Large intestine (tissue), 3 donors: ENCODE measurements at regions not wholly inside any gene's neighbourhood (a gene's known extent, or its start where the extent isn't known, plus 50 kb on each side); places are given as distances from the start of the nearest gene placed in this dataset.
"Not testable (repeated sequence)": the region's sequence is repeated elsewhere in the genome, so short reads cannot be mapped to it uniquely, and the experiment has no call there.

Experiments used
- DNase-seq, 2 donors: peaks; one replicate each; pipeline versions ENCODE4 v3.0.0 to v3.0.0-alpha.2; 2013
- H3K27ac ChIP-seq: one replicate; pipeline ENCODE4 v1.5.1; 2013; ENCODE audit warnings: low read length
- H3K27me3 ChIP-seq: 2 replicates; pipeline ENCODE4 v1.6.1; 2013; ENCODE audit warnings: low read length; ENCODE audit not compliant: control insufficient read depth, insufficient read depth
- H3K36me3 ChIP-seq: 2 replicates; pipeline ENCODE4 v1.6.1; 2013; ENCODE audit warnings: low read length; ENCODE audit not compliant: control insufficient read depth, insufficient read depth
- H3K4me1 ChIP-seq: one replicate; pipeline ENCODE4 v1.6.1; 2013; ENCODE audit warnings: low read length; ENCODE audit not compliant: control insufficient read depth, insufficient read depth
- H3K4me3 ChIP-seq: one replicate; pipeline ENCODE4 v1.5.1; 2013; ENCODE audit warnings: low read length
- H3K9me3 ChIP-seq: one replicate; pipeline ENCODE4 v1.6.1; 2013; ENCODE audit warnings: mild to moderate bottlenecking, low read depth, low read length, moderate library complexity; ENCODE audit not compliant: control insufficient read depth
- WGBS: methylation state at CpG from one replicate; pipeline ENCODE4 v1.1.5; 2013; ENCODE audit warnings: low lambda C conversion rate; ENCODE audit not compliant: insufficient coverage; 5-methylcytosine and 5-hydroxymethylcytosine counted together

DNA sequence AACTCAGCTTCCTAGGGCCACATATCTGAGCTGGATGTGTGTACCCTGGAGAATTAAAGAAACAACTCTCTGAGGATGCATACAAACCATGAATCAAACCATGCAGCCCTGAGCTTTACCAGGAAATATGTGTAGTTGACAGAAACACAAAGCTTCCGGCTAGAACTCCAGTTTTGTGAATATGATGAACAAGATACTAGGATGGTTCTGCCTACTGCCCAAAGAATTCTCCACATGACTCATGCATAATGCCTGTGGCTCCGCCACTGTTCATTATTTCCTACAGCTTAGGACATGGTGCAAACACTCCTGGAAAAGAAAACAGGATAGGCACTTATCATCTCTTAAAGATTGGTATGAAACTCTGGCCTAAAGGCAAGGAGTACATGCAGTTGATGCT lies 343.4 kb downstream of the DNAH5 start:
- Histone ChIP-seq H3K9me3 (no peaks in the 10 kb centered on the region), H3K27me3 (no peaks in the 10 kb centered on the region), H3K4me1 (no peaks in the 10 kb centered on the region), H3K36me3 (no peaks in the 10 kb centered on the region), H3K4me3 (no peak overlapping the region), H3K27ac (no peak overlapping the region)
- WGBS: no CpG with 5 or more reads among the region's 2 CpGs
- DNase-seq: no peak

DNA sequence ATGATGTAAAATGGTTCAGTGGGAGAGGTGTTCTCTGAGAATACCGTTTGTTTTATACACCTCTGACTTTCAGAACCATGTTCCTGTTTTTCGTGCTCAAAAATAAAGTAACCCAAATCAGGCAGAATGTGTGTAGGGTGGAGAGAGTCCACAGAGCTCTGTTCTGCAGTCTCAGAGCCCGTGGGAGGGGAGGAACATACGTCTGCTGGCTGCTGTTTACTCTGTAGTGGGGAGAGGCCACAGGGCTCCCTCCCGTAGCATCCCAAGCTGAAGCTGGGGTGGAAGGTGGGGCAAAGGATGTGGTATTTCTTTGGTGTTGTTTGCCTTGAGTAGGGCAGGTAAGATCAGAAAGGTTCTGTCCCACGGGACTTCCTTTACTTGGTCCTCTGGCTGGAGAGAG lies 348.5 kb downstream of the DNAH5 start:
- H3K27ac ChIP-seq: no peak overlapping the region
- DNase-seq: no peak
- H3K36me3 ChIP-seq: no peaks in the 10 kb centered on the region
- no peak overlapping the region for H3K4me3 ChIP-seq
- H3K9me3 ChIP-seq: no peaks in the 10 kb centered on the region
- no peaks in the 10 kb centered on the region for H3K4me1 ChIP-seq
- 60% methylated on average over 1 of the region's 6 CpGs for WGBS
- no peaks in the 10 kb centered on the region for H3K27me3 ChIP-seq

DNA sequence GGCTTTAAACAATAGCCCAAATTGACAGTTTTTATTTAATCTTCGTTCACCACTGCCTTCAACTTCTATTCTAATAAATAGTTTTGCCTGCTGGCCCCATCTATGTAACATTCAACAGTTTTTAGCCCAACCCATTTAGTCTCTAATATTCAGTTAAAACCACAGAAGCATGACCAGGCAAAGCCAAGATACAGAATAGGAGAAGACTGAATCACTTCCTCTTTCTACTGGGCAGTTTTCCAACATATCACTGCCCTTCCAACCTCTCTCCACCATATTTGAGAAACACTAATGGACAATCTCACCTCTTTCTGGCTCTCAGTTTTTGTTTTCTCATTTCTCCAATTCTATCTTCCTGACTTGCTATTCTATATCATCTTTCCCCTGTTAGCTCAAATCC lies 352.9 kb downstream of the DNAH5 start:
- no peaks in the 10 kb centered on the region for H3K36me3 ChIP-seq
- no peak overlapping the region for H3K27ac ChIP-seq
- H3K4me1 ChIP-seq: no peaks in the 10 kb centered on the region
- H3K4me3 ChIP-seq: no peak overlapping the region
- H3K27me3 ChIP-seq: no peaks in the 10 kb centered on the region
- no peaks in the 10 kb centered on the region for H3K9me3 ChIP-seq
- no peak for DNase-seq
- WGBS: 100% methylated on average over 1 of the region's 1 CpG

DNA sequence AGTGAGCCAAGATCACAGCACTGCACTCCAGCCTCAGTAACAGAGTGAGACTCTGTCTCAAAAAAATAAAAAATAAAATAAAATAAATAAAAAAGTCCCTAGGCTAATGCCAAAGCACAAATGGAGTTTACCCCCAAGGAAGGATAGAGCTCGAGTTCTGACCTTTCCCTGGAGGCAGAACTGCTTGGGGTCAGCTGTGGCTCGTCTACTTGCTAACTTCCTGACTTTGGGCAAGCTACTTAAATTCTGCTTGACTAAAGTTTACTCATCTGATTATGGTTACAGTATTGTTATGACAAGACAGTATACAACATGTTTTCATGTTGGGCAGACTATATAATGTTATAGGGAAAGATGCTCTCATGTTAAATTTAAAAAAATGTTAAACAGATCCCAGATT lies 359.2 kb downstream of the DNAH5 start:
- no peak for DNase-seq
- Histone ChIP-seq H3K4me3 (no peak overlapping the region), H3K9me3 (no peaks in the 10 kb centered on the region), H3K27me3 (no peaks in the 10 kb centered on the region), H3K4me1 (peaks cover 7% of the 10 kb centered on the region), H3K27ac (no peak overlapping the region), H3K36me3 (no peaks in the 10 kb centered on the region)
- WGBS: no CpG with 5 or more reads among the region's 2 CpGs

- peak overlapping the region; percentile 19 for H3K27ac ChIP-seq
- no peaks in the 10 kb centered on the region for H3K36me3 ChIP-seq
- H3K4me3 ChIP-seq: peak overlapping the region; percentile 6
- 40% methylated on average over 2 of the region's 7 CpGs for WGBS
- DNase-seq: peak in 1 of 2 donors; percentile 10
- peaks cover 10% of the 10 kb centered on the region for H3K4me1 ChIP-seq
- peaks cover 10% of the 10 kb centered on the region for H3K9me3 ChIP-seq
- no peaks in the 10 kb centered on the region for H3K27me3 ChIP-seq
Measured at GRCh38 chr5:13581914-13582313, 362.6 kb downstream of the DNAH5 start.

DNA sequence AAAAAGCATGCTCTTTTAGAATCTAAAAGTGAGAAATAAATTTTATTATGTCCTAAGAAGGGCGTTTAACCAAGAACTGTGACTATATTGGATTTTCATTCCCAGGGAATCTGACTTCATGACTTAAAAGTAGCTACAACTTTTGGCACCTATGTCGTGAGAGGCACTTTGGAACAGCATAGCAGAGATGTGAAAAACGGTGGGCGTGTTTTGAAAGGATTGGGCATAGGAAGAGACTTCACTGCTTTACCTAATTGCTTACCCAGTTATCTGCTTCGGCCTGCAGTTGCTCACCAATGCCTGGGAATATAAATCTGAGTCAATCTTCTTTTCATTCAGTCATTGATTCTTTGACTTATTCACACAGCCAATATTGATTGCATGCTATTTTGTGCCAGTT lies 363.4 kb downstream of the DNAH5 start:
- WGBS: 100% methylated on average over 1 of the region's 5 CpGs
- no peak for DNase-seq
- Histone ChIP-seq H3K36me3 (no peaks in the 10 kb centered on the region), H3K4me1 (peaks cover 10% of the 10 kb centered on the region), H3K9me3 (peaks cover 10% of the 10 kb centered on the region), H3K27me3 (no peaks in the 10 kb centered on the region), H3K4me3 (peak overlapping the region; percentile 40), H3K27ac (no peak overlapping the region)

- Histone ChIP-seq H3K4me3 (peak overlapping the region; percentile 40), H3K27ac (peak overlapping the region; percentile 76), H3K27me3 (no peaks in the 10 kb centered on the region), H3K9me3 (peaks cover 10% of the 10 kb centered on the region), H3K4me1 (peaks cover 10% of the 10 kb centered on the region), H3K36me3 (no peaks in the 10 kb centered on the region)
- WGBS: no CpG with 5 or more reads among the region's 5 CpGs
- peak; percentile 58 to 83 for DNase-seq
Measured at GRCh38 chr5:13580058-13580457, 364.4 kb downstream of the DNAH5 start.

DNA sequence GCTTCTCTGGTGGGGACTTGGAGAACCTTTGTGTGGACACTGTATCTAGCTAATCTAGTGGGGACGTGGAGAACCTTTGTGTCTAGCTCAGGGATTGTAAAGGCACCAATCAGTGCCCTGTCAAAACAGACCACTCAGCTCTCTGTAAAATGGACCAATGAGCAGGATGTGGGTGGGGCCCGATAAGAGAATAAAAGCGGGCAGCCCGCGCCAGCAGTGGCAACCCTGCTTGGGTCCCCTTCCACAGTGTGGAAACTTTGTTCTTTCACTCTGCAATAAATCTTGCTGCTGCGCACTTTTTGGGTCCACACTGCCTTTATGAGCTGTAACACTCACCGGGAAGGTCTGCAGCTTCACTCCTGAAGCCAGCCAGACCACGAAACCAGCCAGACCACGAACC lies 365.4 kb downstream of the DNAH5 start:
- not testable (repeated sequence) for DNase-seq, H3K27ac ChIP-seq, H3K4me3 ChIP-seq, H3K4me1 ChIP-seq, H3K36me3 ChIP-seq, H3K27me3 ChIP-seq, H3K9me3 ChIP-seq
- WGBS: 100% methylated on average over 1 of the region's 9 CpGs

DNA sequence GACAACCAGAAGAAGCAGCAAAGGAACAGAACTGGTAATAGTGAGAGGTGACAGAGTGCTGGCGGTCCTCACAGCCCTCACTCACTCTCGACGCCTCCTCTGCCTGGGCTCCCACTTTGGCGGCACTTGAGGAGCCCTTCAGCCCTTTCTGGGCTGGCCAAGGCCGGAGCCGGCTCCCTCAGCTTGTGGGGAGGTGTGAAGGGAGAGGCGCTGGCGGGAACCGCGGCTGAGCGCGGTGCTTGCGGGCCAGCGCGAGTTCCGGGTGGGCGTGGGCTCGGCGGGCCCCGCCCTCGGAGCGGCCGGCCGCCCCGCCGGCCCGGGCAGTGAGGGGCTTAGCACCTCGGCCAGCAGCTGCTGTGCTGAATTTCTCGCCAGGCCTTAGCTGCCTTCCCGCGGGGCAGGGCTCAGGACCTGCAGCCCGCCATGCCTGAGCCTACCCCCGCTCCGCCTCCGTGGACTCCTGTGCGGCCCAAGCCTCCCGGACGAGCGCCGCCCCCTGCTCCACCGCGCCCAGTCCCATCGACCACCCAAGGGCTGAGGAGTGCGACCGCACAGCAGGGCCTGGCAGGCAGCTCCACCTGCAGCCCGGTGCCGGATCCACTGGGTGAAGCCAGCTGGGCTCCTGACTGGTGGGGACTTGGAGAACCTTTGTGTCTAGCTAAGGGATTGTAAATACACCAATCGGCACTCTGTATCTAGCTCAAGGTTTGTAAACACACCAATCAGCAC lies 366.0 kb downstream of the DNAH5 start:
- no CpG with 5 or more reads among the region's 48 CpGs for WGBS
- not testable (repeated sequence) for H3K4me1 ChIP-seq

DNA sequence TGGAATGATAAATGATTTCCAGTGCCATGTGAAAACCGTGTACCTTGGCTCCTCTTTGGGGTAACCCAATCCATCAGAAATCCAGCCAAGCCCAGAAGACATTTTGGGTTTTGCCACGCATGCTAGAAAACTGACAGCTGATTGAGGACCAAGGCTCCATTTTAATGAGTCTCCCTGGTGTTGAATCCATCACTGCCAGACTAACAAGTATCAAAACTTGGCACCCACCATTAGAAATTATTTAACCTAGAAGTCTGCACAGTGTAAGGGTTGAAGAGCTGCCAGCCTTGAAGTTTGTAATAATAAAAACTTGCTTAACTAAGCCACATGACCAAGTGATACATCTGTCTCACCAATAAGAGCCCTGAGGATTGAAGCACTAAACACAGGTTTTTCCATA lies 369.9 kb downstream of the DNAH5 start:
- H3K9me3 ChIP-seq: peaks cover 10% of the 10 kb centered on the region
- WGBS: no CpG with 5 or more reads among the region's 2 CpGs

More for the DNA sequence above, 366.0 kb downstream of the DNAH5 start:
- not testable (repeated sequence) for H3K27ac ChIP-seq, H3K36me3 ChIP-seq, H3K4me3 ChIP-seq, H3K9me3 ChIP-seq, H3K27me3 ChIP-seq, DNase-seq

DNA sequence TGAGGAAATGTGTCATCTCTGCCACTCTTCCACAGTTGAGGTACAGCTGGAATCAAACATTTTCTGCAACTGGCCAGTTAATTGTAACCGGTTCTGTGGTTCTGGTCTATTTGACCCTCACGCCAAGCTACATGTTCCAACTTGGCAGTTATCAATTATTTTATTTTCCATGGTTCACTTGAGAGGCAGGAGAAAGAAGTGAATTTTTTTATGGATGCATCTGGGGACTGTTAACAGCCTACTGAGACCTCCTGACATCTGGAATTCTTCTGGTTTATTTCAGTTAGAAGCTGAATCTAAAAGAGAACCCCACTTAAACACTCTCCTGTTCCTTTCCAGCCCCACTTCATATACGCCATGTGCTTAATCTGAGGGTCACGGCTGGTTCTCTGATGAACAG lies 372.3 kb downstream of the DNAH5 start:
- Histone ChIP-seq H3K9me3 (no peaks in the 10 kb centered on the region), H3K36me3 (no peaks in the 10 kb centered on the region), H3K4me3 (no peak overlapping the region), H3K27me3 (no peaks in the 10 kb centered on the region), H3K4me1 (peaks cover 6% of the 10 kb centered on the region), H3K27ac (no peak overlapping the region)
- no CpG with 5 or more reads among the region's 4 CpGs for WGBS
- no peak for DNase-seq

More for the DNA sequence above, 369.9 kb downstream of the DNAH5 start:
- Histone ChIP-seq H3K27ac (no peak overlapping the region), H3K27me3 (no peaks in the 10 kb centered on the region), H3K4me1 (no peaks in the 10 kb centered on the region), H3K4me3 (no peak overlapping the region), H3K36me3 (no peaks in the 10 kb centered on the region)
- no peak for DNase-seq
